ENCODE measurements at regions not wholly inside any gene's neighbourhood (a gene's known extent, or its start where the extent isn't known, plus 50 kb on each side); places are given as distances from the start of the nearest gene placed in this dataset.
A peak's percentile ranks its signal among the peaks of the same experiment; 100 is the strongest.

DNA sequence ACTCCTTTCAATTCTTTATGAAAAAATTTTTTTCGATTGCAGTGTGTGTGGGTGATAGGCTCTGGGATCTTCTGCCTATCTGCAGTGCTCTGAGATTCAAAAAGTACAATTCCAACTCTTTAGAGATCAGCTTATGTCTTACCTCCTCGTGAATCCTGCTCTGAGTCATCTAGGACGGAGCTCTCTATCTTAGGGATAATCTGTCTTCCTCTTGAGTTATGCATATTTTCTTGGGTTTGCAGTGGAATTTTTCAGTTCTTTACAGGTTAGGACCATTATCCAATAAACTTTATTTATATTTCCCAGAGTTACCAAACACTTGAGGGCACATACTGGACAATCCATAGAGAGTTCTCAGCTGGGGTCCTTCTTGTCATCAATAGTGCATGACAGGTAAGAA is 428.6 kb downstream of the ACTR3B start:
- DNase-seq: no peak
- no peak overlapping the region for H3K9ac ChIP-seq (ENCODE audit: low read length)
- H3K27me3 ChIP-seq (ENCODE audit: insufficient read depth, low read length, poor library complexity): no peaks in the 10 kb centered on the region
- H3K18ac ChIP-seq (ENCODE audit: low read length): no peak overlapping the region
- no peak overlapping the region for H3K23ac ChIP-seq (ENCODE audit: low read length)
- no peak overlapping the region for H2BK15ac ChIP-seq (replicated peaks; ENCODE audit: low read depth)
- H4K5ac ChIP-seq (ENCODE audit: low read length): no peak overlapping the region
- H3K4me3 ChIP-seq (ENCODE audit: low read length): no peak overlapping the region
- no peak overlapping the region for H3K4me2 ChIP-seq (ENCODE audit: low read length)
- WGBS (ENCODE audit: extremely low coverage, insufficient coverage, low lambda C conversion rate): no CpG with 5 or more reads among the region's 3 CpGs
- H3K79me1 ChIP-seq (ENCODE audit: low read length): no peaks in the 10 kb centered on the region
- H3K79me2 ChIP-seq (ENCODE audit: control insufficient read depth, insufficient read depth, low read length): no peaks in the 10 kb centered on the region
- H3K56ac ChIP-seq (ENCODE audit: low read length): no peak overlapping the region
- H2BK120ac ChIP-seq (ENCODE audit: low read depth, low read length): no peak overlapping the region
- no peak overlapping the region for H2BK5ac ChIP-seq (ENCODE audit: low read length)
- no peaks in the 10 kb centered on the region for H3K4me1 ChIP-seq (ENCODE audit: control insufficient read depth, low read depth, low read length)
- H3K4ac ChIP-seq (ENCODE audit: low read depth, low read length): no peak overlapping the region
- no peak overlapping the region for H4K8ac ChIP-seq (ENCODE audit: low read depth, low read length)
- H2AK5ac ChIP-seq (ENCODE audit: low read length): no peak overlapping the region
- no peak overlapping the region for H3K27ac ChIP-seq (ENCODE audit: low read depth, low read length)
- H3K36me3 ChIP-seq (ENCODE audit: control insufficient read depth, insufficient read depth, low read length): no peaks in the 10 kb centered on the region

DNA sequence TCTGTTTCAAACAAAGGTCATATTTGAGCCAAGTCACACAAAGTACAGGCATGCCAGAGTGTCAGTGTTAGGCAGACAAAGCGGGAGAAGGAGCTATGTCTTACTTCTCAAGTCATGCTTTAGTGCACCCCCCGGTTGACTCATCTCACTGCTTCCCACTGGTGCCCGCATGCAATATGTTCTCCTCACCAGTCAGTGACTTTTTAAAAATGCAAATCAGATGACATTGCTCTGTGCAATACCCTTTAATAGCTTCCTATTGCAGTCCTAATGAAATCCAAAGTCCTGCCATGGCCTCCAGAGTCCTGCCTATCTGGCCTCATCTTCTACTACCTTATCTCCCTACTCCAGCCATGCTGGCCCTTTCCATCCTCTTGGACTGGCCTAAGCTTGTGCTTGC is 429.1 kb downstream of the ACTR3B start:
- Histone ChIP-seq H2AK5ac (ENCODE audit: low read length) (no peak overlapping the region), H2BK5ac (ENCODE audit: low read length) (no peak overlapping the region), H3K27ac (ENCODE audit: low read depth, low read length) (no peak overlapping the region), H4K8ac (ENCODE audit: low read depth, low read length) (no peak overlapping the region), H3K79me1 (ENCODE audit: low read length) (no peaks in the 10 kb centered on the region), H2BK120ac (ENCODE audit: low read depth, low read length) (no peak overlapping the region), H2BK15ac (replicated peaks; ENCODE audit: low read depth) (no peak overlapping the region), H3K18ac (ENCODE audit: low read length) (no peak overlapping the region), H4K5ac (ENCODE audit: low read length) (no peak overlapping the region), H3K4ac (ENCODE audit: low read depth, low read length) (no peak overlapping the region), H3K36me3 (ENCODE audit: control insufficient read depth, insufficient read depth, low read length) (no peaks in the 10 kb centered on the region), H3K4me1 (ENCODE audit: control insufficient read depth, low read depth, low read length) (no peaks in the 10 kb centered on the region), H3K79me2 (ENCODE audit: control insufficient read depth, insufficient read depth, low read length) (no peaks in the 10 kb centered on the region), H3K4me2 (ENCODE audit: low read length) (no peak overlapping the region), H3K23ac (ENCODE audit: low read length) (no peak overlapping the region), H3K9ac (ENCODE audit: low read length) (no peak overlapping the region), H3K56ac (ENCODE audit: low read length) (no peak overlapping the region), H3K4me3 (ENCODE audit: low read length) (no peak overlapping the region), H3K27me3 (ENCODE audit: insufficient read depth, low read length, poor library complexity) (no peaks in the 10 kb centered on the region)
- DNase-seq: no peak
- whole genome bisulfite sequencing (ENCODE audit: extremely low coverage, insufficient coverage, low lambda C conversion rate): no CpG with 5 or more reads among the region's 3 CpGs

DNA sequence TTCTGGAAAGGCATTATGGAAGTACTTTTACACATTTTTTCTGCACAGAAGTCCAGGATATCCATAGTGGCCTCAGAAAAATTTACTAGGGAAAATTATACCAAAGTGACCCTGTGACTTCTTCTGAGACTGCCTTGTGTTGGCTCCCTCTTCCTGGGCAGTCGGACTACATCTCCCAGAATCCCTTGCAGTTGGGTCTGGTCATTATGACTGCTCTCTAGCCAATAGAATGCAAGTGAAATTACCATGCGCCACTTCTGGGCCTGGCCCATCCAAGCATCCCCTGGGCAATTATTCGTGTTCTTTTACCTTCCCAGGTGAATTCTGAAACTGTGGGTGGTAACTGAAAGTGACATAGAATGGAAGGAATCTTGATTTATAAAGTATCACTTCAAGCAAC is 430.9 kb downstream of the ACTR3B start:
- no peak overlapping the region for H3K9ac ChIP-seq (ENCODE audit: low read length)
- no peak overlapping the region for H3K18ac ChIP-seq (ENCODE audit: low read length)
- H3K23ac ChIP-seq (ENCODE audit: low read length): no peak overlapping the region
- H3K79me1 ChIP-seq (ENCODE audit: low read length): no peaks in the 10 kb centered on the region
- H3K79me2 ChIP-seq (ENCODE audit: control insufficient read depth, insufficient read depth, low read length): no peaks in the 10 kb centered on the region
- H3K27ac ChIP-seq (ENCODE audit: low read depth, low read length): no peak overlapping the region
- no peak overlapping the region for H4K8ac ChIP-seq (ENCODE audit: low read depth, low read length)
- H3K36me3 ChIP-seq (ENCODE audit: control insufficient read depth, insufficient read depth, low read length): no peaks in the 10 kb centered on the region
- H3K4ac ChIP-seq (ENCODE audit: low read depth, low read length): no peak overlapping the region
- H3K4me1 ChIP-seq (ENCODE audit: control insufficient read depth, low read depth, low read length): no peaks in the 10 kb centered on the region
- no peak overlapping the region for H4K5ac ChIP-seq (ENCODE audit: low read length)
- no peak overlapping the region for H2BK15ac ChIP-seq (replicated peaks; ENCODE audit: low read depth)
- no peak overlapping the region for H3K4me2 ChIP-seq (ENCODE audit: low read length)
- no peaks in the 10 kb centered on the region for H3K27me3 ChIP-seq (ENCODE audit: insufficient read depth, low read length, poor library complexity)
- no peak overlapping the region for H2BK5ac ChIP-seq (ENCODE audit: low read length)
- no CpG with 5 or more reads among the region's 3 CpGs for WGBS (ENCODE audit: extremely low coverage, insufficient coverage, low lambda C conversion rate)
- H2AK5ac ChIP-seq (ENCODE audit: low read length): no peak overlapping the region
- DNase-seq: peak; percentile 90
- no peak overlapping the region for H3K4me3 ChIP-seq (ENCODE audit: low read length)
- no peak overlapping the region for H3K56ac ChIP-seq (ENCODE audit: low read length)
- H2BK120ac ChIP-seq (ENCODE audit: low read depth, low read length): no peak overlapping the region

DNA sequence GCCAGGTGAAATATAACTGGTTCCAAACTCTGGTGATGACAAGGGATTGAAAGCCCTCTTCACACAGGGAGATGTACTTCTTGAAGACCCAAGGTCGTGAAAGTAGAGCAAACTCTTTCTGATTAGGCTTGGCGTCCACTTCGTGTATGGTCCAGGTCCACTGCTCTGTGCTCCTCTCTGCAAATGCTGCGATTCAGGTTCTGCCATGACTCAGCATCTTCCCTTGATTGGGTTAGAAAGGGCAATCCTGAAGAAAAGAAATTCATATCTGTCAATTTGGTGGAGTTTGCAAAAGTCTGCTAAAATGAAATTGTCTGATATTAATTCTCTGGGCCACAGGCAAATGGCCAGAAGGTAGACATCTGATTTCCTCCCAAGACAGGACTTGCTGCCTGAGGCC is 431.4 kb downstream of the ACTR3B start:
- Histone ChIP-seq H3K18ac (ENCODE audit: low read length) (no peak overlapping the region), H3K27ac (ENCODE audit: low read depth, low read length) (no peak overlapping the region), H2BK15ac (replicated peaks; ENCODE audit: low read depth) (no peak overlapping the region), H3K4ac (ENCODE audit: low read depth, low read length) (no peak overlapping the region), H3K36me3 (ENCODE audit: control insufficient read depth, insufficient read depth, low read length) (no peaks in the 10 kb centered on the region), H2BK5ac (ENCODE audit: low read length) (no peak overlapping the region), H3K4me3 (ENCODE audit: low read length) (no peak overlapping the region), H3K56ac (ENCODE audit: low read length) (no peak overlapping the region), H2AK5ac (ENCODE audit: low read length) (no peak overlapping the region), H3K23ac (ENCODE audit: low read length) (no peak overlapping the region), H3K79me2 (ENCODE audit: control insufficient read depth, insufficient read depth, low read length) (no peaks in the 10 kb centered on the region), H2BK120ac (ENCODE audit: low read depth, low read length) (no peak overlapping the region), H4K8ac (ENCODE audit: low read depth, low read length) (no peak overlapping the region), H3K4me1 (ENCODE audit: control insufficient read depth, low read depth, low read length) (no peaks in the 10 kb centered on the region), H4K5ac (ENCODE audit: low read length) (no peak overlapping the region), H3K9ac (ENCODE audit: low read length) (no peak overlapping the region), H3K4me2 (ENCODE audit: low read length) (no peak overlapping the region), H3K79me1 (ENCODE audit: low read length) (no peaks in the 10 kb centered on the region), H3K27me3 (ENCODE audit: insufficient read depth, low read length, poor library complexity) (no peaks in the 10 kb centered on the region)
- DNase-seq: no peak
- WGBS (ENCODE audit: extremely low coverage, insufficient coverage, low lambda C conversion rate): no CpG with 5 or more reads among the region's 4 CpGs

DNA sequence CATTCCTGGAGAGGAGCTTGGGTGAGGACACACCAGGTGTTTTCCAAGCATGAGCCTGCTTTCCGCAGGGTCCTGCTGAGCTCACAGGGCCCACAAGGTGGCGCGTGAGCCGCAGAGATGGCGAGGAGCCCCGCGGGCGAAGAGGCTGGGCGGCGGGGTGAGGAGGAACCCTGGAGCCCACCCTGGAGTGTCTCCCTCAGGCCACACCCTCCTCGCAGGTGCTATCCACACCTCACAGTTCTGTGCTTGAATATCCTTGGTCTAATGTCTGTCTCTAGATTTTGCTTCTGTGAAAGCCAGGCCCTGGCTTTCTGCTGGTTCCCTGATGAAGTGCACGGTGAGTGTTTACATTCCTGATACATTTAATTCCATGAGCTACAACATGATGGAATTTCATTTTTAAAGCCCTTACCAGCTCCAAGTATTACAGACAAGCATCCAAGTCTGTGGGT is 433.6 kb downstream of the ACTR3B start:
- H3K4ac ChIP-seq (ENCODE audit: low read depth, low read length): no peak overlapping the region
- no peak overlapping the region for H4K8ac ChIP-seq (ENCODE audit: low read depth, low read length)
- no peaks in the 10 kb centered on the region for H3K4me1 ChIP-seq (ENCODE audit: control insufficient read depth, low read depth, low read length)
- no peak overlapping the region for H3K18ac ChIP-seq (ENCODE audit: low read length)
- peak; percentile 61 for DNase-seq
- WGBS (ENCODE audit: extremely low coverage, insufficient coverage, low lambda C conversion rate): no CpG with 5 or more reads among the region's 12 CpGs
- no peak overlapping the region for H4K5ac ChIP-seq (ENCODE audit: low read length)
- no peak overlapping the region for H3K23ac ChIP-seq (ENCODE audit: low read length)
- no peaks in the 10 kb centered on the region for H3K36me3 ChIP-seq (ENCODE audit: control insufficient read depth, insufficient read depth, low read length)
- H3K79me2 ChIP-seq (ENCODE audit: control insufficient read depth, insufficient read depth, low read length): no peaks in the 10 kb centered on the region
- no peak overlapping the region for H2BK15ac ChIP-seq (replicated peaks; ENCODE audit: low read depth)
- no peak overlapping the region for H2BK5ac ChIP-seq (ENCODE audit: low read length)
- H2AK5ac ChIP-seq (ENCODE audit: low read length): no peak overlapping the region
- H3K56ac ChIP-seq (ENCODE audit: low read length): no peak overlapping the region
- H3K27ac ChIP-seq (ENCODE audit: low read depth, low read length): no peak overlapping the region
- no peaks in the 10 kb centered on the region for H3K27me3 ChIP-seq (ENCODE audit: insufficient read depth, low read length, poor library complexity)
- no peak overlapping the region for H3K9ac ChIP-seq (ENCODE audit: low read length)
- no peaks in the 10 kb centered on the region for H3K79me1 ChIP-seq (ENCODE audit: low read length)
- no peak overlapping the region for H2BK120ac ChIP-seq (ENCODE audit: low read depth, low read length)
- no peak overlapping the region for H3K4me3 ChIP-seq (ENCODE audit: low read length)
- no peak overlapping the region for H3K4me2 ChIP-seq (ENCODE audit: low read length)

DNA sequence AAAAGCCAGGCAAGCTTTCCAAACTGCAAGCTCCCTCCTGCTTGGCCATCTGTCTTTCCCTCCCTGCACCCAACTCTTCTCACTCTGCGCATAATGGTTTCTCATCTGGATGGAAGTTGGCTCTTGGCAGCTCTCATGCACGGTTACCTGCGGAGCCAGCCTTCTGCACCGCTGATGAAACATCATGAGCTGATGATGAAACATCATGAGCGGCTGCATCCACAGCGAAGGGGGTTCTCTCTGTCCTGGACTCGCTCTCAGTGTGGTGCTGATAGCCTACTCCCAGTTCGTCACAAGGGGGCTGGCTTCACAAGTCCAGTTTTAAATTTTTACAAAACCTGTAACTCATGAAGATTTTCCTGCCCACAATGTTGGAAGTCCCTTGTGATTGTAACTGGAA is 457.5 kb downstream of the ACTR3B start:
- Histone ChIP-seq H4K5ac (ENCODE audit: low read length) (no peak overlapping the region), H3K79me1 (ENCODE audit: low read length) (no peaks in the 10 kb centered on the region), H3K4me2 (ENCODE audit: low read length) (no peak overlapping the region), H3K9ac (ENCODE audit: low read length) (no peak overlapping the region), H3K4me3 (ENCODE audit: low read length) (no peak overlapping the region), H3K27me3 (ENCODE audit: insufficient read depth, low read length, poor library complexity) (no peaks in the 10 kb centered on the region), H2BK120ac (ENCODE audit: low read depth, low read length) (no peak overlapping the region), H2BK15ac (replicated peaks; ENCODE audit: low read depth) (no peak overlapping the region), H3K27ac (ENCODE audit: low read depth, low read length) (no peak overlapping the region), H3K18ac (ENCODE audit: low read length) (no peak overlapping the region), H3K4me1 (ENCODE audit: control insufficient read depth, low read depth, low read length) (no peaks in the 10 kb centered on the region), H4K8ac (ENCODE audit: low read depth, low read length) (no peak overlapping the region), H2BK5ac (ENCODE audit: low read length) (no peak overlapping the region), H3K56ac (ENCODE audit: low read length) (no peak overlapping the region), H3K4ac (ENCODE audit: low read depth, low read length) (no peak overlapping the region), H3K79me2 (ENCODE audit: control insufficient read depth, insufficient read depth, low read length) (no peaks in the 10 kb centered on the region), H3K23ac (ENCODE audit: low read length) (no peak overlapping the region), H3K36me3 (ENCODE audit: control insufficient read depth, insufficient read depth, low read length) (no peaks in the 10 kb centered on the region), H2AK5ac (ENCODE audit: low read length) (no peak overlapping the region)
- no CpG with 5 or more reads among the region's 8 CpGs for WGBS (ENCODE audit: extremely low coverage, insufficient coverage, low lambda C conversion rate)
- no peak for DNase-seq

All from mesendoderm (in vitro differentiated cells).